Mammary epithelial cell (primary cell): ENCODE measurements at regions not wholly inside any gene's neighbourhood (a gene's known extent, or its start where the extent isn't known, plus 50 kb on each side); places are given as distances from the start of the nearest gene placed in this dataset.

ENCODE experiments used
- CTCF ChIP-seq, 2 donors: IDR thresholded peaks in 1 of 2; conservative IDR thresholded peaks in 1 of 2; 2 replicates each; pipeline ENCODE4 v1.5.1; 2011 to 2012; ENCODE audit warnings: inconsistent platforms in 2 of 2, low read length in 2 of 2, mild to moderate bottlenecking in 2 of 2, control low read depth in 1 of 2, low read depth in 1 of 2; ENCODE audit not compliant: insufficient read depth in 1 of 2; ENCODE audit errors: extremely low read depth in 1 of 2
- EZH2 ChIP-seq: IDR thresholded peaks from 2 replicates; pipeline ENCODE4 v1.6.1; 2012; ENCODE audit warnings: low read length, inconsistent platforms, borderline replicate concordance

GRCh38 chr2:14723684-14724083, 91.2 kb downstream of the LRATD1 start:
- TF ChIP-seq CTCF (conservative IDR thresholded peaks at IDR 0.05 in 1 of 2, IDR thresholded peaks at IDR 0.05 in 1 of 2; ENCODE audit: extremely low read depth in 1 of 2, insufficient read depth in 1 of 2, low read depth in 1 of 2, low read length in 2 of 2), result no peak
- no peak for TF ChIP-seq EZH2
